ENCODE measurements at regions not wholly inside any gene's neighbourhood (a gene's known extent, or its start where the extent isn't known, plus 50 kb on each side); places are given as distances from the start of the nearest gene placed in this dataset.
A peak's percentile ranks its signal among the peaks of the same experiment; 100 is the strongest.
"Not testable (repeated sequence)": the region's sequence is repeated elsewhere in the genome, so short reads cannot be mapped to it uniquely, and the experiment has no call there.

GRCh38 chr12:46661110-46661845 lies 164.5 kb downstream of the SLC38A4 start:
- H3K4me3 ChIP-seq (ENCODE audit: low read length in 2 of 2), result no peak overlapping the region
- no peaks in the 10 kb centered on the region for H3K9me3 ChIP-seq (ENCODE audit: control insufficient read depth, low read length)
- 1 to 6% methylated on average over 2 of the region's 2 CpGs for WGBS, 2 donors
- ATAC-seq (ENCODE audit: low FRiP score) (peak; percentile 88), DNase-seq (no peak)
- peaks cover 2 to 6% of the 10 kb centered on the region in 2 donors for H3K4me1 ChIP-seq (ENCODE audit: control insufficient read depth in 1 of 2, insufficient read depth in 2 of 2, low read length in 2 of 2)
- no peaks in the 10 kb centered on the region for H3K27me3 ChIP-seq (ENCODE audit: control insufficient read depth in 1 of 2, insufficient read depth in 2 of 2, low read length in 1 of 2)
- intact Hi-C loops (cut with DNase I), result loop anchor here (5.0 to 10.0 kb wide), 6 partner anchors 86 to 536 kb away; partner anchors contain the start of gene SLC38A2 (in 1 of the 2)
- H3K36me3 ChIP-seq (ENCODE audit: control insufficient read depth in 1 of 2, insufficient read depth in 2 of 2, low read length in 1 of 2), result no peaks in the 10 kb centered on the region
- H3K27ac ChIP-seq (ENCODE audit: low read depth in 1 of 2, low read length in 2 of 2), result no peak overlapping the region

- DNase-seq (no peak), ATAC-seq (ENCODE audit: low FRiP score) (no peak)
- no peaks in the 10 kb centered on the region for H3K27me3 ChIP-seq (ENCODE audit: control insufficient read depth in 1 of 2, insufficient read depth in 2 of 2, low read length in 1 of 2)
- no peaks in the 10 kb centered on the region for H3K36me3 ChIP-seq (ENCODE audit: control insufficient read depth in 1 of 2, insufficient read depth in 2 of 2, low read length in 1 of 2)
- H3K4me3 ChIP-seq (ENCODE audit: low read length in 2 of 2), result no peak overlapping the region
- 20 to 21% methylated on average over 5 of the region's 5 CpGs for WGBS, 2 donors
- H3K27ac ChIP-seq (ENCODE audit: low read depth in 1 of 2, low read length in 2 of 2), result peak overlapping the region in 1 of 2 donors; percentile 49
- peaks cover 2 to 6% of the 10 kb centered on the region in 2 donors for H3K4me1 ChIP-seq (ENCODE audit: control insufficient read depth in 1 of 2, insufficient read depth in 2 of 2, low read length in 2 of 2)
- H3K9me3 ChIP-seq (ENCODE audit: control insufficient read depth, low read length), result no peaks in the 10 kb centered on the region
- intact Hi-C loops (cut with DNase I), result loop anchor here (5.0 to 10.0 kb wide), 6 partner anchors 86 to 536 kb away; partner anchors contain the start of gene SLC38A2 (in 1 of the 2)
Observed at GRCh38 chr12:46660719-46661109, 165.1 kb downstream of the SLC38A4 start.

DNA sequence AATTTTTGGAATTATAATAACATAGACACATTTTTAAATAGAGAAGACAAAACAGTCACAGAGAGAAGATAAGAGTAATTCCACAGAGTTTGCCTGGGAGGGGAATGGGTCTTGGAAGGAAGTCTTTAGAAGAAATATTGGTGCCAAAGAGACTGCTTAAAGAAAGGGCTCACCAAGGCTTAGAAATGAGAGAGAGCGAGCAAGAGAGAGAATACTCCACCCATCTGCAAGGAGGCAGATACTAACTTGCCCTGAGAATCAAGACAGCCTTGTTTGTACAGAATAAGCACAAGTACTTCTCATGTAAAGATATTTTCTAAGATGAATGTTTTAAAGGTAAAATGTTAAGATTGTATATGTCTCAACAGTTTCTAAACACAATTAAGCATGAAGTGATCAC lies 165.5 kb downstream of the SLC38A4 start:
- peak overlapping the region in 1 of 2 donors; percentile 49 for H3K27ac ChIP-seq (ENCODE audit: low read depth in 1 of 2, low read length in 2 of 2)
- no peaks in the 10 kb centered on the region for H3K27me3 ChIP-seq (ENCODE audit: control insufficient read depth in 1 of 2, insufficient read depth in 2 of 2, low read length in 1 of 2)
- DNase-seq (no peak), ATAC-seq (ENCODE audit: low FRiP score) (no peak)
- intact Hi-C loops (cut with DNase I), result loop anchor here (5.0 to 10.0 kb wide), 6 partner anchors 85 to 535 kb away; partner anchors contain the start of gene SLC38A2 (in 1 of the 2)
- no peaks in the 10 kb centered on the region for H3K36me3 ChIP-seq (ENCODE audit: control insufficient read depth in 1 of 2, insufficient read depth in 2 of 2, low read length in 1 of 2)
- H3K4me1 ChIP-seq (ENCODE audit: control insufficient read depth in 1 of 2, insufficient read depth in 2 of 2, low read length in 2 of 2), result peaks cover 2 to 6% of the 10 kb centered on the region in 2 donors
- H3K4me3 ChIP-seq (ENCODE audit: low read length in 2 of 2), result no peak overlapping the region
- WGBS, 2 donors, result 3 to 8% methylated on average over 1 of the region's 1 CpG
- no peaks in the 10 kb centered on the region for H3K9me3 ChIP-seq (ENCODE audit: control insufficient read depth, low read length)

DNA sequence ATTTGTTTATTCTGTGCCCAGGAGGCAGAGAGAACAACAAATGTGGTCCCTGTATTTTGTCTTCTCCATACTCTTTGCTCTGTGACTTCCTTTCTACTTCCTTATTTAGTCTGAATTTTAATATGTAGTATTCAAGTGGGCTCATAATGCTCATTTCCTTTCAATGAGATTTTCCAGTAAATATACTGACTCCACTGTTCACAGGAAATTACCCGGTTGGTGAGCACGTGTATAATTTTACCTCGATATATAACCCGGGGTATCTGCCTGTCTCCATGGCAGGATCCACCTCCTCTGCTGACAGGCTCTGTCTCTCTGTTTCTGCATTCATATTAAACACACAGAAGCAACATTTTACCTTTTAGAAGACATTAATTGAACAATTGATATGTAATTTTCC lies 166.0 kb downstream of the SLC38A4 start:
- peak; percentile 27 for ATAC-seq (ENCODE audit: low FRiP score)
- peaks cover 2 to 6% of the 10 kb centered on the region in 2 donors for H3K4me1 ChIP-seq (ENCODE audit: control insufficient read depth in 1 of 2, insufficient read depth in 2 of 2, low read length in 2 of 2)
- no peaks in the 10 kb centered on the region for H3K27me3 ChIP-seq (ENCODE audit: control insufficient read depth in 1 of 2, insufficient read depth in 2 of 2, low read length in 1 of 2)
- no peak overlapping the region for H3K4me3 ChIP-seq (ENCODE audit: low read length in 2 of 2)
- WGBS, 2 donors, result 0 to 1% methylated on average over 4 of the region's 4 CpGs
- no peaks in the 10 kb centered on the region for H3K9me3 ChIP-seq (ENCODE audit: control insufficient read depth, low read length)
- intact Hi-C loops (cut with DNase I), result loop anchor here (5.0 to 10.0 kb wide), 8 partner anchors 48 to 535 kb away; partner anchors contain the start of gene SLC38A2 (in 2 of the 2)
- DNase-seq, result no peak
- peak overlapping the region; percentile 10 to 49 for H3K27ac ChIP-seq (ENCODE audit: low read depth in 1 of 2, low read length in 2 of 2)
- H3K36me3 ChIP-seq (ENCODE audit: control insufficient read depth in 1 of 2, insufficient read depth in 2 of 2, low read length in 1 of 2), result no peaks in the 10 kb centered on the region

- 12 to 17% methylated on average over 10 of the region's 10 CpGs for WGBS, 2 donors
Observed at GRCh38 chr12:46659032-46659650, 166.7 kb downstream of the SLC38A4 start.

DNA sequence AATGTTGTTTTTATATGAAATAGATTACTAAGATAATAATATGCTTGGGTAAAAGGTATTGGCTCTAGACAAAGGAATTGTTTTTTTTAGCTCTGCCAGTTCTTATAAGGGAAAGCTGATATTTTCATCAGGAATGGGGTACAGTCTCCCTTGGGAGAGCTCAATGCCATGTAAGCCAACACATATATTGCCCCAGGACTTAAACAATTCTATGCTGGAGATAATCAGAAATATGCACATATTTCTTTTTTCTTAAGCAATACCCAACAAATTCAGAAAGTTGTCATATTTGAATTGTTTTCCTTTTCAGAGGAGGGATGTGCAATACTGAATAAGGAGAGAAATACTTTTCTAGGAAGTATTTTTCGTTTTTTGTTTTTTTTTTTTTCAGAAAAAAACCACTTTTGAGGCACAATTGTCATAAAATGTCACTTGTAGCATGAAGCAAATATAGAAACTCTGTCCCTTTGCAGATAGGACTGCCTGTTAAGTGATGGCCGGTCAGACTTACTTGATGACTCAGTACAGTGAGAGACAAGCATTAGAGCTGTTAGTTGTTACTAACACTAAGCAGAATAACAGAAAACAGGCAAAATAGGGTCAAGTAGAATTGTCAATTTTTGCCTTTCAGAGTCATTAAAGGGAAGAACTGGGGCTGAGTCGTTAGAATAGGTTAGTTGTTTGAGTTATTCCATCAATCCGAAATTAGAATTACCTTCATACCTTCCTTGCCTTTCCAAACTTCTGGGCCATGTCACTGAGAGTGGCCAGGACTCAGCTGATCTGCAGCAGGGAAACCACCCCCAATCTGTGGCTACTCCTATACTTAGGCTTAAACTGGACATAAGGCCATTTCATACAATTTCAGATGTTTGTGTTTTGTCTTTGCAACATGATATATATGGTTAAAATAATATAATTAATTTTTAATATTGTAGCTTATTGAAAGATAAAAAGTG lies 168.1 kb downstream of the SLC38A4 start:
- H3K27me3 ChIP-seq (ENCODE audit: control insufficient read depth in 1 of 2, insufficient read depth in 2 of 2, low read length in 1 of 2), result no peaks in the 10 kb centered on the region
- 11 to 12% methylated on average over 4 of the region's 4 CpGs for WGBS, 2 donors
- H3K4me1 ChIP-seq (ENCODE audit: control insufficient read depth in 1 of 2, insufficient read depth in 2 of 2, low read length in 2 of 2), result peaks cover 2 to 6% of the 10 kb centered on the region in 2 donors
- H3K9me3 ChIP-seq (ENCODE audit: control insufficient read depth, low read length), result no peaks in the 10 kb centered on the region
- intact Hi-C loops (cut with DNase I), result loop anchor here (5.0 to 10.0 kb wide), 4 partner anchors 45 to 285 kb away; partner anchors contain the start of gene SLC38A2 (in 1 of the 2)
- DNase-seq (no peak), ATAC-seq (ENCODE audit: low FRiP score) (no peak)
- H3K36me3 ChIP-seq (ENCODE audit: control insufficient read depth in 1 of 2, insufficient read depth in 2 of 2, low read length in 1 of 2), result no peaks in the 10 kb centered on the region
- H3K4me3 ChIP-seq (ENCODE audit: low read length in 2 of 2), result no peak overlapping the region
- peak overlapping the region in 1 of 2 donors; percentile 71 for H3K27ac ChIP-seq (ENCODE audit: low read depth in 1 of 2, low read length in 2 of 2)

More at GRCh38 chr12:46659032-46659650, 166.7 kb downstream of the SLC38A4 start:
- peak overlapping the region; percentile 51 to 81 for H3K27ac ChIP-seq (ENCODE audit: low read depth in 1 of 2, low read length in 2 of 2)
- peaks cover 2 to 6% of the 10 kb centered on the region in 2 donors for H3K4me1 ChIP-seq (ENCODE audit: control insufficient read depth in 1 of 2, insufficient read depth in 2 of 2, low read length in 2 of 2)
- ATAC-seq (ENCODE audit: low FRiP score), result no peak
- no peak for DNase-seq
- peak overlapping the region in 1 of 2 donors; percentile 48 for H3K4me3 ChIP-seq (ENCODE audit: low read length in 2 of 2)
- H3K9me3 ChIP-seq (ENCODE audit: control insufficient read depth, low read length), result no peaks in the 10 kb centered on the region
- intact Hi-C loops (cut with DNase I), result loop anchor here (5.0 to 10.0 kb wide), 4 partner anchors 47 to 287 kb away; partner anchors contain the start of gene SLC38A2 (in 1 of the 2)
- H3K27me3 ChIP-seq (ENCODE audit: control insufficient read depth in 1 of 2, insufficient read depth in 2 of 2, low read length in 1 of 2), result no peaks in the 10 kb centered on the region
- no peaks in the 10 kb centered on the region for H3K36me3 ChIP-seq (ENCODE audit: control insufficient read depth in 1 of 2, insufficient read depth in 2 of 2, low read length in 1 of 2)

DNA sequence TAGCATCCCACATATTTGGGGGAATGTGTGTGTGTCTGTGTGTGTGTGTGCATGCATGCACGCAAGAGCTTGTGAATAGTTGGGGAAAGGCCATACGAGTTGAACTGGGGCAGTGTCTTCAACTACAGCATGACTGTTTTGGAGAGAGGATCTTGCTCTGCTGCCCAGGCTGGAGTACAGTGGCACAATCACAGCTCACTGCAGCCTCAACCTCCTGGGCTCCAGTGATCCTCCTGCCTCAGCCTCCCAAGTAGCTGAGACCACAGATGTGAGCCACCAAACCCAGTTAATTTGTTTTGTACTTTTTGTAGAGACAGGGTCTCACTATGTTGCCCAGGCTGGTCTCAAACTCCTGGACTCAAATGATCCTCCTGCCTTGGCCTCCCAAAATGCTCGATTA lies 169.8 kb downstream of the SLC38A4 start:
- not testable (repeated sequence) for DNase-seq; H3K4me3 ChIP-seq (ENCODE audit: low read length in 2 of 2); H3K4me1 ChIP-seq (ENCODE audit: control insufficient read depth in 1 of 2, insufficient read depth in 2 of 2, low read length in 2 of 2); H3K27me3 ChIP-seq (ENCODE audit: control insufficient read depth in 1 of 2, insufficient read depth in 2 of 2, low read length in 1 of 2); ATAC-seq (ENCODE audit: low FRiP score); H3K27ac ChIP-seq (ENCODE audit: low read depth in 1 of 2, low read length in 2 of 2); H3K36me3 ChIP-seq (ENCODE audit: control insufficient read depth in 1 of 2, insufficient read depth in 2 of 2, low read length in 1 of 2); H3K9me3 ChIP-seq (ENCODE audit: control insufficient read depth, low read length)
- 86 to 94% methylated on average over 3 of the region's 3 CpGs for WGBS, 2 donors
- intact Hi-C loops (cut with DNase I), result loop anchor here (5.0 to 10.0 kb wide), 4 partner anchors 44 to 284 kb away; partner anchors contain the start of gene SLC38A2 (in 1 of the 2)

DNA sequence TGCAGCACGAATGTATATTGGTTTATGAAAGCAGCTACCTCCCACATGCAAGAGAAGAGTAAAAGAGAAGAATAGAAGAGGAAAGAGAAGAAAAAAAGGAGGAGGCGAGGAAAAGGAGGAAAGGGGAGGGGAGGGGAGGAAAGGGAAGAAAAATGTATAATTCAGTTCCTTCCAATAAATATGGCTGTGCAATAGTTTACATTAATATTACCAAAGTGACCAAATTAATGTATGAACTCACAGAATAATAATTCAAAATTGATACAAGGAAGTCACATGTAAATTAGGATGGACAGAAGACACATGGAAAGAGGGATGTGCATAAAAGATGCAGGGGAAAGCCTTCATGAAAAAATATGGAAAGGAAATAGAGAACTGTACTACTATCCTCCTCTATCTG lies 172.5 kb downstream of the SLC38A4 start:
- Histone ChIP-seq H3K27ac (ENCODE audit: low read depth in 1 of 2, low read length in 2 of 2) (no peak overlapping the region), H3K4me1 (ENCODE audit: control insufficient read depth in 1 of 2, insufficient read depth in 2 of 2, low read length in 2 of 2) (no peaks in the 10 kb centered on the region), H3K4me3 (ENCODE audit: low read length in 2 of 2) (no peak overlapping the region), H3K9me3 (ENCODE audit: control insufficient read depth, low read length) (no peaks in the 10 kb centered on the region), H3K36me3 (ENCODE audit: control insufficient read depth in 1 of 2, insufficient read depth in 2 of 2, low read length in 1 of 2) (no peaks in the 10 kb centered on the region), H3K27me3 (ENCODE audit: control insufficient read depth in 1 of 2, insufficient read depth in 2 of 2, low read length in 1 of 2) (no peaks in the 10 kb centered on the region)
- ATAC-seq (ENCODE audit: low FRiP score) (no peak), DNase-seq (no peak)
- 91 to 92% methylated on average over 2 of the region's 2 CpGs for WGBS, 2 donors
- intact Hi-C loops (cut with DNase I), result loop anchor here in 1 of 2 donors (10.0 kb wide), 2 partner anchors 79 to 189 kb away; no protein-coding TSS in a partner anchor

All from aorta (tissue), 5 donors.